Neural cell (in vitro differentiated cells): ENCODE measurements at regions not wholly inside any gene's neighbourhood (a gene's known extent, or its start where the extent isn't known, plus 50 kb on each side); places are given as distances from the start of the nearest gene placed in this dataset.

Experiments used
- MXI1 ChIP-seq: fragments of 450-650 bp; conservative IDR thresholded peaks from 2 replicates; pipeline ENCODE4 v1.6.1; 2014; ENCODE audit warnings: antibody characterized with exemption, mild to moderate bottlenecking; ENCODE audit not compliant: poor library complexity, severe bottlenecking
- TF ChIP-seq, protein P1 (sequence below): fragments of 450-650 bp; IDR thresholded peaks from 2 replicates; pipeline ENCODE4 v1.5.1; 2014; ENCODE audit warnings: antibody characterized with exemption, mild to moderate bottlenecking, moderate library complexity; ENCODE audit not compliant: poor library complexity, severe bottlenecking

DNA sequence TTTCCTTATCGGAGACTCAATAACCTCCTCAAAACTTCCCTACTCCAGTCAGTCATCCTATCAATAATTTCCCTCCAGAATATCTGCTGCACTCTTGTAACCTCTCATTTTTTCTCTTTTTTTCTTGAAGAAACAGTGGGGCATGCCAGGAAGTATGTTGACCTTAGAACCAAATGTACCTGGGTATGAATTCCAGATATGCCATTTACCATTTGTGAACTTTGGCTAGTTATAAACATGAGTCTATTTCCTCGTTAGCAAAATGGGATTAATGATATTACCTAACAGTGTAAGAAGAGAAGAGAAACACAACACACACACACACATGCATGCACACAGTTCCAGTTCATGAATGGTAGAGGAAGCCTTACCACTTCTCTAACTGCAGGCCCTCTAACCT lies 578.2 kb downstream of the FAM133A start:
- TF ChIP-seq, protein P1, sequence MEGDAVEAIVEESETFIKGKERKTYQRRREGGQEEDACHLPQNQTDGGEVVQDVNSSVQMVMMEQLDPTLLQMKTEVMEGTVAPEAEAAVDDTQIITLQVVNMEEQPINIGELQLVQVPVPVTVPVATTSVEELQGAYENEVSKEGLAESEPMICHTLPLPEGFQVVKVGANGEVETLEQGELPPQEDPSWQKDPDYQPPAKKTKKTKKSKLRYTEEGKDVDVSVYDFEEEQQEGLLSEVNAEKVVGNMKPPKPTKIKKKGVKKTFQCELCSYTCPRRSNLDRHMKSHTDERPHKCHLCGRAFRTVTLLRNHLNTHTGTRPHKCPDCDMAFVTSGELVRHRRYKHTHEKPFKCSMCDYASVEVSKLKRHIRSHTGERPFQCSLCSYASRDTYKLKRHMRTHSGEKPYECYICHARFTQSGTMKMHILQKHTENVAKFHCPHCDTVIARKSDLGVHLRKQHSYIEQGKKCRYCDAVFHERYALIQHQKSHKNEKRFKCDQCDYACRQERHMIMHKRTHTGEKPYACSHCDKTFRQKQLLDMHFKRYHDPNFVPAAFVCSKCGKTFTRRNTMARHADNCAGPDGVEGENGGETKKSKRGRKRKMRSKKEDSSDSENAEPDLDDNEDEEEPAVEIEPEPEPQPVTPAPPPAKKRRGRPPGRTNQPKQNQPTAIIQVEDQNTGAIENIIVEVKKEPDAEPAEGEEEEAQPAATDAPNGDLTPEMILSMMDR = no peak
- no peak for TF ChIP-seq MXI1
